Vagina (tissue), 2 donors: ENCODE measurements at regions not wholly inside any gene's neighbourhood (a gene's known extent, or its start where the extent isn't known, plus 50 kb on each side); places are given as distances from the start of the nearest gene placed in this dataset.

ENCODE experiments used
- POLR2A ChIP-seq, 2 donors: fragments of 450-650 bp; IDR thresholded peaks; one replicate each; pipeline ENCODE4 v1.6.1; 2017; ENCODE audit warnings: antibody characterized with exemption in 2 of 2, mild to moderate bottlenecking in 2 of 2, moderate library complexity in 2 of 2
- TF ChIP-seq, protein P1 (sequence below), 3 experiments: fragments of 450-650 bp in 2 of 3; fragments of 200-600 bp in 1 of 3; sonication (generic) in 1 of 3; IDR thresholded peaks; one replicate each; pipeline ENCODE4 v1.5.1; 2017 to 2019; ENCODE audit warnings: antibody characterized with exemption in 3 of 3, mild to moderate bottlenecking in 2 of 3, moderate library complexity in 2 of 3

DNA sequence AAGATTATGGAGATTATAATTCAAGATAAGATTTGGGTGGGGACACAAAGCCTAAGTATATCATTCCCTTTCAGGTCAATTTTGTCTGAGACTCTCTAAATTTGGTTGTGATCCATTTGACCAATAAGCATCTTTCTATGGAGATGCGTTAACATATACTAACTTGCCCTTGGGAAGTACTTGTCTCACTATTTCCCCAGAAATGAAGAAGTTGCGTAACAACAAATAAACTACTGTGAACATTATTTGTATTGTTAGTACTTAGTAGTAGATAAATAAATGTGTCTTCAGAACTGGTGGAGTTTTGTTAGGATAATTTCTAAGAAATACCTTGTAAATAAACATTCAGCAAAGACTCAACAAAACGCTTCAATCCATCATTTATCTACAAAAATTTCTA, 127.3 kb upstream of the LYZL2 start:
- TF ChIP-seq POLR2A (IDR thresholded peaks at IDR 0.05) = no peak
- TF ChIP-seq, protein P1, sequence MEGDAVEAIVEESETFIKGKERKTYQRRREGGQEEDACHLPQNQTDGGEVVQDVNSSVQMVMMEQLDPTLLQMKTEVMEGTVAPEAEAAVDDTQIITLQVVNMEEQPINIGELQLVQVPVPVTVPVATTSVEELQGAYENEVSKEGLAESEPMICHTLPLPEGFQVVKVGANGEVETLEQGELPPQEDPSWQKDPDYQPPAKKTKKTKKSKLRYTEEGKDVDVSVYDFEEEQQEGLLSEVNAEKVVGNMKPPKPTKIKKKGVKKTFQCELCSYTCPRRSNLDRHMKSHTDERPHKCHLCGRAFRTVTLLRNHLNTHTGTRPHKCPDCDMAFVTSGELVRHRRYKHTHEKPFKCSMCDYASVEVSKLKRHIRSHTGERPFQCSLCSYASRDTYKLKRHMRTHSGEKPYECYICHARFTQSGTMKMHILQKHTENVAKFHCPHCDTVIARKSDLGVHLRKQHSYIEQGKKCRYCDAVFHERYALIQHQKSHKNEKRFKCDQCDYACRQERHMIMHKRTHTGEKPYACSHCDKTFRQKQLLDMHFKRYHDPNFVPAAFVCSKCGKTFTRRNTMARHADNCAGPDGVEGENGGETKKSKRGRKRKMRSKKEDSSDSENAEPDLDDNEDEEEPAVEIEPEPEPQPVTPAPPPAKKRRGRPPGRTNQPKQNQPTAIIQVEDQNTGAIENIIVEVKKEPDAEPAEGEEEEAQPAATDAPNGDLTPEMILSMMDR (IDR thresholded peaks at IDR 0.05) = no peak
